Right ventricle myocardium inferior (tissue), 1 donor: ENCODE measurements at regions not wholly inside any gene's neighbourhood (a gene's known extent, or its start where the extent isn't known, plus 50 kb on each side); places are given as distances from the start of the nearest gene placed in this dataset.
"Not testable (repeated sequence)": the region's sequence is repeated elsewhere in the genome, so short reads cannot be mapped to it uniquely, and the experiment has no call there.

ENCODE experiments used
- ATAC-seq: fragments of 200-7000 bp; cut with Tn5 transposase; one replicate; pipeline ENCODE4 v1.9.1; 2020; ENCODE audit warnings: mild to moderate bottlenecking, moderate library complexity
- DNase-seq: peaks from one replicate; pipeline ENCODE4 v3.0.0; 2021; ENCODE audit errors: missing footprints
- intact Hi-C: fragments of 100-400 bp; cut with DNase I; formaldehyde crosslinking; loops from one replicate; pipeline ENCODE4 v1.11.0; 2022
- donor health status: DM: no; HTN: yes; CAD: no; lungs with severe emphysema.

GRCh38 chr5:135156337-135156714, 122.3 kb upstream of the PITX1 start:
- intact Hi-C loops: no loop called here
- ATAC-seq: no peak

GRCh38 chr5:135155616-135156214, 121.7 kb upstream of the PITX1 start:
- ATAC-seq (no peak), DNase-seq (no peak)
- intact Hi-C loops: no loop called here

More at GRCh38 chr5:135156337-135156714, 122.3 kb upstream of the PITX1 start:
- DNase-seq: no peak

GRCh38 chr5:135154961-135155360, 120.9 kb upstream of the PITX1 start:
- ATAC-seq (no peak), DNase-seq (no peak)
- intact Hi-C loops: no loop called here

- ATAC-seq: no peak
- no peak for DNase-seq
- intact Hi-C loops: no loop called here
These were observed 120.2 kb upstream of the PITX1 start for GRCh38 chr5:135154197-135154596.

- DNase-seq: no peak
- intact Hi-C loops: no loop called here
- no peak for ATAC-seq
These were observed 119.6 kb upstream of the PITX1 start for GRCh38 chr5:135153661-135154060.

GRCh38 chr5:135153259-135153658, 119.2 kb upstream of the PITX1 start:
- DNase-seq: no peak
- no peak for ATAC-seq
- intact Hi-C loops: no loop called here

GRCh38 chr5:135151660-135152059, 117.6 kb upstream of the PITX1 start:
- intact Hi-C loops, ATAC-seq, DNase-seq: not testable (repeated sequence)

GRCh38 chr5:135151256-135151655, 117.2 kb upstream of the PITX1 start:
- ATAC-seq (no peak), DNase-seq (no peak)
- intact Hi-C loops: no loop called here

- DNase-seq (no peak), ATAC-seq (no peak)
- intact Hi-C loops: no loop called here
These were observed 116.7 kb upstream of the PITX1 start for GRCh38 chr5:135150767-135151166.

GRCh38 chr5:135149956-135150723, 116.1 kb upstream of the PITX1 start:
- no peak for ATAC-seq
- DNase-seq: no peak
- intact Hi-C loops: no loop called here

- DNase-seq (no peak), ATAC-seq (no peak)
- intact Hi-C loops: no loop called here
These were observed 115.4 kb upstream of the PITX1 start for GRCh38 chr5:135149229-135149955.

- no peak for ATAC-seq
- no peak for DNase-seq
- intact Hi-C loops: no loop called here
These were observed 113.5 kb upstream of the PITX1 start for GRCh38 chr5:135147294-135148090.

GRCh38 chr5:135145985-135146384, 112.0 kb upstream of the PITX1 start:
- DNase-seq (no peak), ATAC-seq (no peak)
- intact Hi-C loops: no loop called here

- intact Hi-C loops, ATAC-seq, DNase-seq: not testable (repeated sequence)
These were observed 109.7 kb upstream of the PITX1 start for GRCh38 chr5:135143682-135144081.

- intact Hi-C loops: no loop called here
- ATAC-seq (no peak), DNase-seq (no peak)
These were observed 107.6 kb upstream of the PITX1 start for GRCh38 chr5:135141303-135142268.

- ATAC-seq: no peak
- intact Hi-C loops: no loop called here
- DNase-seq: no peak
These were observed 106.6 kb upstream of the PITX1 start for GRCh38 chr5:135140446-135141204.

GRCh38 chr5:135139381-135140134, 105.5 kb upstream of the PITX1 start:
- intact Hi-C loops: no loop called here
- DNase-seq: no peak
- ATAC-seq: no peak
